UCSD-AML1 (cell line): ENCODE measurements at regions not wholly inside any gene's neighbourhood (a gene's known extent, or its start where the extent isn't known, plus 50 kb on each side); places are given as distances from the start of the nearest gene placed in this dataset.
A peak's percentile ranks its signal among the peaks of the same experiment; 100 is the strongest.
"Not testable (repeated sequence)": the region's sequence is repeated elsewhere in the genome, so short reads cannot be mapped to it uniquely, and the experiment has no call there.

ENCODE experiments used
- DNase-seq: peaks from one replicate; lab custom pipeline; 2025; ENCODE audit not compliant: unreplicated experiment; lab: John Stamatoyannopoulos, UW

GRCh38 chr21:41612674-41613532, 104.9 kb upstream of the TMPRSS2 start:
- peak; percentile 23 for DNase-seq

GRCh38 chr21:41611966-41612606, 104.1 kb upstream of the TMPRSS2 start:
- DNase-seq: no peak

GRCh38 chr21:41611441-41611840, 103.5 kb upstream of the TMPRSS2 start:
- no peak for DNase-seq

GRCh38 chr21:41610840-41611115, 102.8 kb upstream of the TMPRSS2 start:
- DNase-seq: not testable (repeated sequence)

- DNase-seq: peak; percentile 39
These were observed 102.3 kb upstream of the TMPRSS2 start for GRCh38 chr21:41610042-41610839.

- no peak for DNase-seq
These were observed 98.7 kb upstream of the TMPRSS2 start for GRCh38 chr21:41606706-41607105.

GRCh38 chr21:41605934-41606285, 98.0 kb upstream of the TMPRSS2 start:
- no peak for DNase-seq

GRCh38 chr21:41605178-41605933, 97.4 kb upstream of the TMPRSS2 start:
- no peak for DNase-seq

- DNase-seq: no peak
These were observed 96.7 kb upstream of the TMPRSS2 start for GRCh38 chr21:41604583-41605041.

- DNase-seq: no peak
These were observed 95.5 kb upstream of the TMPRSS2 start for GRCh38 chr21:41603476-41603875.

- no peak for DNase-seq
These were observed 94.6 kb upstream of the TMPRSS2 start for GRCh38 chr21:41602531-41602930.

GRCh38 chr21:41601573-41602368, 93.8 kb upstream of the TMPRSS2 start:
- DNase-seq: no peak

GRCh38 chr21:41600961-41601572, 93.1 kb upstream of the TMPRSS2 start:
- no peak for DNase-seq

- no peak for DNase-seq
These were observed 92.6 kb upstream of the TMPRSS2 start for GRCh38 chr21:41600556-41600955.

- DNase-seq: no peak
These were observed 92.2 kb upstream of the TMPRSS2 start for GRCh38 chr21:41600116-41600515.

GRCh38 chr21:41598561-41599431, 90.8 kb upstream of the TMPRSS2 start:
- DNase-seq: no peak

- DNase-seq: no peak
These were observed 89.9 kb upstream of the TMPRSS2 start for GRCh38 chr21:41597811-41598231.

GRCh38 chr21:41597227-41597626, 89.3 kb upstream of the TMPRSS2 start:
- DNase-seq: no peak
